HG02852 (cell line): ENCODE measurements at regions not wholly inside any gene's neighbourhood (a gene's known extent, or its start where the extent isn't known, plus 50 kb on each side); places are given as distances from the start of the nearest gene placed in this dataset.

Source experiments
- ATAC-seq: cut with Tn5 transposase; IDR thresholded peaks from one replicate; pipeline ENCODE4 v1.9.1; 2021; ENCODE audit warnings: mild to moderate bottlenecking, moderate library complexity; ENCODE audit not compliant: unreplicated experiment

DNA sequence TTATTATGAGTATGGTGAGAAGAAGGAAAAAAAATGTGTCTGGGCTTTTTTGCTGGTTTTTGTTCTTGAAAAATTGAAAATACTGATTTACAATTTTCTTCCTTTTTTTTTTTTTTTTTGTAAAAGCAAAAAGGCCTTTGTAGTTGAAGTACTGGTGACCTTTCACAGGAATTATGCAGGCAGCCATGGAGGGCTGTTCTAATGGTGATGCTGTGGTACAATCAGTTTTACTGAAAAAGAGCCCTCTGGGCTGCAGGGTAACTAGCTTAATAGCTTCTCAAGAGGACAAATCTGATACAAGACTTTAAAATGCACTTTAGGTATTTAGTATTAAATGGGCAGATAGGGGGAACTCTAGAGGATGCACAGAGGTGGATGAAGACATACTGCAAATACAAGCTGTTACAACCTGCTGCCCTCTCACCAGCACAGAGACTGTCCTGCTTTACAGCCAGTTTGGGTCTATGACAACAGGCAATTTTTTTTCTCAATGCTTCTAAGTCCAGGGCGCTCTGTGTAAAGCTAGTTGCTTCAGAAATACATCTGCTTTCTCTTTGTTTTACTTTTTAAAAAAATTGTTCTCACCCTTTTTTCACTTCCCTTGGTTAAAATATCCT lies 61.6 kb upstream of the HS3ST5 start:
- ATAC-seq, result no peak

- ATAC-seq, result no peak
These were observed 61.0 kb upstream of the HS3ST5 start for GRCh38 chr6:114403858-114404257.

DNA sequence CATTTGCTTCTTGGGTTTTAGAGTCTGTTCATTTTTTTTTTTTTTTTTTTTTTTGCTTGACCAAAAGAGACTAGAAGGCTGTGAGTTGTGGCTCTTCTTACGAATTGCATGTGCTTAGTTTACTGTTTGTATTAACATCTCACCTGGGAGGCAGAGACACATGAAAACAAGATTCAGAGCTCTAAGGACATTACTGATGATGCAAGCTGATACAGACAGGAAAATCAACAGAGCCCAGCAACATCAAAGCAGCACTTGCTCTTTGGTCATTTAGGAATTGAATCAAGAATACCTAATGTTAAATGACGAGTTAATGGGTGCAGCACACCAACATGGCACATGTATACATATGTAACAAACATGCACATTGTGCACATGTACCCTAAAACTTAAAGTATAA lies 55.7 kb upstream of the HS3ST5 start:
- no peak for ATAC-seq
